HG02571 (cell line): ENCODE measurements at regions not wholly inside any gene's neighbourhood (a gene's known extent, or its start where the extent isn't known, plus 50 kb on each side); places are given as distances from the start of the nearest gene placed in this dataset.

Experiments
- ATAC-seq: cut with Tn5 transposase; IDR thresholded peaks from one replicate; pipeline ENCODE4 v1.9.1; 2021; ENCODE audit warnings: mild to moderate bottlenecking, moderate library complexity; ENCODE audit not compliant: unreplicated experiment

DNA sequence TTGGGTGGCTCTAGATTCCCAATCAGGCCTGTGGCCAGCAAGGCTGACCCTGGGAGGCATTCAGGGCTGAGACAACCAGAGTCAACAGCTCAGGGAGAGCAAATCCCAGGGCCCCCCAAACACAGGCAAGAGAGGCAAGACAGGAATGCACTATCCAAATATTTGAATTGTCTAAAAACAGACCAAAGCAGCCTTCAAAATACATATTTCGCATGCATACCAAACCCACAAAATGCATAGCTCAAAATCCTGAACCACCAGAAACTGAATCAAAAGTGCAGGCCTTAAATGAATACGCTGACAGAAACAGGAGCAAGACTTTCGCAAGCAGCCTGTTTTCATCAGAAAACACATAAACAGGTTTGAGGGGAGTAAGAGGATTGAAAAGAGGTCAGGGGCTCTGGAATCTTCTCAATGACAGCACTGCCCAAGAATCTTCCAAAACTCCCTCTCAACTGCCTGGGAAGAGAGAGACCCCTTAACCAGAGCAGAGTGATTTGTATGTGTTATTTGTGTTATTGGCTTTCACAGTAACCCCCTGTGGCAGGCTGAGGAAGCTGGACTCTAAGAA is 213.6 kb upstream of the CDH5 start:
- no peak for ATAC-seq

DNA sequence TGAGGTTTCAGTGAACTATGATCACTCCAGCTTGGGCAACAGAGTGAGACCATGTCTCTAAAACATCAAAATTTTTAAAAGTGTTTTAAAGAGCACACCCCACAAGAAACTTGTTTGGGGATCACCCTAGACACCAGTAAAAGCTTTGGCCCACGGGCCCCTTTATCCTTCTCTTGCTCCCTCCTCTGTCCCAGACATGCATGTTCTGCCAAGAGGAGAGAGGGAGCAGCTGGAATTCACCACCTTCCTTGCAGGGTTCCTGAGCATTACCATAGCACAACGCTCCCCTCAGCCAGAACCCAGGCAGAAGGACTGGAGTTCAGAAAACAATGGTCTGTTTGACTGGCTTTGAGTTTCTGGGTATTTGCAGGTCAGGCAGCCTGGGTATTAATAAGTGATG is 214.3 kb upstream of the CDH5 start:
- no peak for ATAC-seq

DNA sequence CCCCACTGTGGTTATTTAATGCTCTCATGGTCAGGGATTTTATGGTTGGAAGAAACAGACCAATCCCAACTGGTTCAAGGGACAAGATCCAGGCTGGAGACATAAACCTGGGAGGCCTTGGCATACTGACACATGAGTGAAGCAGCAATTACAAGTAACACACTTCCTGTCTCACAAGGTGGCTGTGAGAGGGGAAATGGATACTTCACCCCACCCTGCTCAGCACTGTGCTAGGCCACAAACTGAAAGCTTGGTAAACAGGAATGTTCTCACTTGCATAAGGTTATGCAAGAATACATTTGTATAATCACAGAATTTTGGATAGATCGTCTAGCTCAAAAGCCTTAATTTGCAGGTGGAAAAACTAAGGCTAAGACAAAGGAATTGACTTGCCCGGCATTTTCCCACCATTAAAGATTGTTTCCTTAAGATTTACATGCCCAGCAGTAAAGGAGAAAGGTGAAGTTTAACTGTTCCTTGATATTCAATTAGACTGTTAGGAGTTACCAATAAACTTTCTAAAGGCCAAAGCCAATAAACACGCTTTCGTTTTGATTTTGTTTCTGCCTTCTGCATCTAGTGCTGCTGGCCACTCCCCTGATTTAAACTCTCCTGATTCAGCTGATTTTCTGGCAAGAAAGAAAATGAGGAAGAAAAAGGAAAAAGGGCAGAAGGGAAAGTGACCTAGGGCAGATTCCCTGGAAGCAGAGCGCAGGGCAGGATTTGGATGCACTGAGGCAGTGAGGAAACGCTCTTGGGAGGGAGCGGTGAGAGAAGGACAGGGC is 215.6 kb upstream of the CDH5 start:
- no peak for ATAC-seq

DNA sequence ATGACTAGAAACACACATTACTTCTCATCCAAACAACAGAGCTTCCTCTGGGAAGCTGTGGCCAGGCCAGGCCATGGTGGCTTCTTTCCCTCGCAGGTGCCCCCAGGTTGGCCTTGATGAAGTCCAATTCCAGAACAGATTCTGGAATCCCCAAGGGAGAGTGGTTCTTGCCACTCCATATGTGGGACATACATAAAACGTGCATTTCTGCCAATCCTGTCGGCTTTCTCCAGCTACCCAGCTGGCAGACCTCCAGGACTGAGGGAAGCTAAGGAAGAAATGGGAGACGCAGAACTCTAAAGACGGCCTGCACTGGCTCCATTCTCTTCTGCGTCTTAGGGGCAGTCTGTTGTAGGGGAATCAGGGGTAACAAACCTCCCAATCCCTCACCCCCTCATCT is 219.2 kb upstream of the CDH5 start:
- ATAC-seq: no peak

DNA sequence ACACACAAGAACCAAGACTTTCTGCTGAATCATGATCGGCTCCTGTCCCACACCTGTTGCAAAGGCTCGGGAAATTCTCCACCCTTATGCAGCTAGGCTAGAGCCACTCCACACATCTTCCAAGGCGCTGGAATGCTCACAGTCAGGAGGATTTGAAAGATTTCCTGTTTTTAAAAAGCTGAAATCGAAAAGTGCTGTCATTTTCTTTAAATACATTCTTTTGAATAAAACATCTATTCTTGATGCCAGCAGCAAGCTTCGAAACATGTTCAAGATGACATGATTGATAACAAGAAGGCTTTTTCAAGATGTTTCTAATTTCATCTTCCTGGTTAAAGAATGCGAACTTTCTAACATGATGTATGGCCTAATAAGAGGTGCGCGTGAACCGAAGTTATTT is 219.7 kb upstream of the CDH5 start:
- no peak for ATAC-seq

DNA sequence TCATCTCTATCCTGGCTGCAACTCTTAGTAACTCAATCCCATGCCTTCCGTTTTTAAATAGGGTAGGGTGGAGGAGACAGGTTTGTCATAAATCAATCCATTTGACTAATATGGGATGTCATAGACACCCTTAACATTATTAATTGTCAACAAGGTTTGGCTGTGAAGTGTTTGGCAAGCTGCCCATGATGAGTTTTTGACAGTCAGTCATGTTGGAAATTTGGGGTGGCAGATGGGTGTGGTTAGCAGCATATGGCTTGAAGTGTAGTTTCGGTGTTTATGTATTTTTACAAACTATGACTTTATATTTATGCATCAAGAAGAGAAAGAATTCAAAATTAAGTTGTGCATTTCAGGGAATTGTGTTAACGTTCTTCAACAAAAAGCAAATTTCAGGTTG is 221.8 kb upstream of the CDH5 start:
- no peak for ATAC-seq

DNA sequence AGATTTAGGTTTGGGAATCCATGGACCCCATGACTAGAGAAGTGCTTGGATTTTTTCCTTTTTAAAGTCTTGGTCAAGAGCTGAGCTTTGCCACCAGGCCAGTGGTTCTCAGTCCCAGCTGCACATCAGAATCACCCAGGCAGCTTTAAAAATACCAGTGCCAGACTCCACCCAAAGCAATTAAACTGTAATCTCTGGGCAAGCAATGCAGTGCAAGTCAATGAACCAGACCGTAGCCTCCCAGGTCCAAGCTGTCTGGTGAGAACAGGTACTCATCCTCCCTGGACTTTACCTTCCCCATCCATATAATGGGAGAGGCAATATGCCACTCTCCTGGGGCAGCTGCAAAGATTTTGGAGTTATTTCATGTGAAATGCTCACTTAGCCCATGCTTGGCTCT is 223.1 kb upstream of the CDH5 start:
- ATAC-seq: no peak

DNA sequence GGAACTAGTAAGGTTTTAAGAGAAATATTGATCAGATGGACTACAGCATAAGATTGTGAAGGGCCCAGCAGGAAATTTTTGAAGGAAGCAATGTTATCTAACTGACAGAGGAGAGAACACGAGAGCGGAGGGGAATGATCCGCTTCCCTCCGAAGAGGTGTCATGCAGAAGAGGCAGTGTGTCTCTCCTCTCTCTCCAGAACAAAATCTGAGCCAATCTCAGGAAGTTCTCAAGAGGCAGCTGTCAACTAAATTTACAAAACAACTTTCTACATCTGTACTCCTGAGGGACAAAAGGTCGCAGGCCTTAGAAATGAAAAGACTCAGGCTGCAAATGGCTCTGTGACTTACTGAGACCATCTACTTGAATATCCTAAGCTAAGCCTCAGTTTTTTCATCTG is 224.6 kb upstream of the CDH5 start:
- no peak for ATAC-seq

DNA sequence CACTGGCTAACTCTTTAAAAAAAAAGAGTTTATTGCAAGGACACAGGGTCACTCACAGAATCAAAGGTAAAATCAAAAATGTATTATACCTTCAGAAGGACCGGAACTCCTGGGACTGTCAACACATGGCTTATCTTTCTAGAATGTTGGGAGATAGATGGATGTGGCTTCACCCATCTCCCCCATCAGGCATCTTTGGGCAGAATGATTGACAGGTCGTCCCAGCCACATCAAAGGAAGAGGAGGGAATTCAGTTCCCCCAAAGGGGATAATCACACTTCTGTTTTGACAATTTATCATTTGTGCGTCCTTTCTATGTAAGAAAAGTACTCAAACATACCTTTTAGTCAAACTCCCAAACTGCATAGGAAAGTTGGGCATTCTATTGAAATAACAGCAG is 228.6 kb upstream of the CDH5 start:
- no peak for ATAC-seq

DNA sequence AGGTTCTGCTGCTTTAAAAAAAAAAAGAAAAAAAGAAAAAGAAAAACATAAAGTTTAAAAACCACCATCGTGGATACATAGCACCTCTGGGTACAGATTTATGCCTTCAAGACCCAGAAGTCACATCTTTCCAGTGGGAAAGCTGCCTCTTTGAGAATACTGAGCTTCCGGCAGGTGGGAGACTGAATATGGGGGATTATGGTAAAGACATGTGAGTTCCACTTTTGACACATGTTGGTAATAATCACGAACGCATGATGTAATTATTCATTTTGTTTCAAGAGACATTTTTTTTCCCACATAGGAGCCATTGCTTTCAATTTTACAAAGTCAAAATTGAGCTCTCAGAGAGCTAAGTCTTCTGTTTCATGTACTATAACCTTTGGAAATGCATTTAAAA is 229.7 kb upstream of the CDH5 start:
- no peak for ATAC-seq

DNA sequence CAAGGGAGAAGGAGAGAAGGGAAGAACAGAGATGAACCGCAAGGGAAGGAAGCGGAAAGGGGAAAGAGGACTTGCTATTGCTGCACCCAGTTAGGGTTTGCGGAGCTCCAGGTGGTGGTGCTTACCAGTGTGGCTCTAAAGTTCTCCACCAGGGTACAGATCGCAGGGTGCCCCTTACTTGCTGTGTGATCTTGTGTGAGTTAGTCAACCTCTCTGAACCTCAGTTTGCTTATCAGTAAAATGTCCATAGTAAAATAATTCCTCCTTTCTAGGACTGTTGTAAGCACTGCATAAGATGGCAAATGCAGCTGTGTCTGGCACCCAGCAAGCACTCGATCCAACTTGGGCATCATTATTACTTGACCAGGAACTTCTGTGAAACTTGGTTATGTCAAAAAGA is 230.7 kb upstream of the CDH5 start:
- no peak for ATAC-seq

DNA sequence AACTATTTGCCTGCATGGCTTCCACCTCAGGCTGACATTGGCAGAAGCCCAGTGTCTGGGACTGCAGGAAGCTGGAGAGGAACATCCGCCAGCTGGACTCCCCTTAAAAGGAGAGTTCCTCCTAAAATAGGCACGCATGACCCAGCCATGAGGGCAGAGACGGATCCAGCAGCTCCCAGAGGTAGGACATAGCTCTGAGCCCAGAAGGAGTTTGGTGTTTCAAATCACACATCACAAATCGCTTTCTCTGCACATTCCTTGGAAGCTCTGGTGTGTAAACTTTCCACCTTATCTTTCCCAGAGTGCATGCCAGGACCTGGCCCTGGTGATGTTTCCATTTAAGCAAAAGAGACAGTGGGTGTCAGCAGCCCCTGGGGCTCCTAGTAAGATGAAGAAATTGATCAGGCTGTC is 231.1 kb upstream of the CDH5 start:
- ATAC-seq: no peak

DNA sequence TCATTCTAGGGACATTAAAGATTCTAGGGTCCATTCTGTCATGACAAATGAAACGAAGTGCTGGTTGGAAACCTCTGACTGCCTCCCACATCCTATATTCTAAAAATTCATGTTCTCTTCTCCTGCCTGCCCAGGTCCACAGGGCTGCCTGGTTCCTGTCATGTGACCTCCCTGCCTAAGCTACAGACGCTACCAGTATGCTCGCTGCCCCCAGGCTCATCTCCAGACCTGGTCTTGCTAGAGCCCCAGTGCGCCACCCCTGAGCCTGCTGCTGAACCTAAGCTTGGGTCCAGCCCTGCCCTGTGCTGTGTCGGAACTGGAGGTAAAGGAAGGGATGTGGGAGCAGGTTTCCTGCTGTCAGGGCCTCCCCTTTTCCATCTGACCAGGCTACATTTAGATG is 231.6 kb upstream of the CDH5 start:
- no peak for ATAC-seq

DNA sequence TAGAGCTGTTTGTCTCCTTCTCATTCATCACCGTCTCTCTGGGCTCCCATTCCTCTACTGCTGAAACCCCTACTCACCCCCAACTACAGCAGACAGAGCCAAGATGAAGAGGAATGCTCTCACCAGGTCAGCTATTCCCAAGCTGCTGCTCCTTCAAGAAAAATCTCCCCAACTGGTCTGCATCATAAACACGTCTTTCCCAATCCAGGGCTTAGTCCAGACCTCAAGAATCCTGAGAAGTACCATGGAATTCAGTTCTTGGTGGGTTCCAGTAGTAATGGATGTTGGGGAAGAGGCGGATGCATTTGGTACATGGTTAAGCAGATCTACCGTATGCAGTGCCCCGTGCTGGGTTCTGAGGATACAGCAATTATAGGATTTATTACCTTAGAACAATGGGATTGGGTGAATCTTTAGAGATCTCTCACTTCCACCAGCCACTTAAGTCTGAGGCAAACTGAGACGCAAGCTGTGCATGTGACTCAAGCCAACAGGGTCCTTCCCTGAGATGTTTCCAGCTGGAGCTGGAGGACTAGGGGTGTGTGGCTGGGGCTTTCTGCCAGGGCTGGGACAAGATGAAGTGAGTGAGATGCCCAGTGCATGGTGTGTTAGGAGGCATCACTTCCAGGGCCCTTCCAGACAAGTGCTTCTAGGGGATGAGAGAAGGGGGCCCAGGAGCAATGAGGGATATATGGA is 232.7 kb upstream of the CDH5 start:
- no peak for ATAC-seq

DNA sequence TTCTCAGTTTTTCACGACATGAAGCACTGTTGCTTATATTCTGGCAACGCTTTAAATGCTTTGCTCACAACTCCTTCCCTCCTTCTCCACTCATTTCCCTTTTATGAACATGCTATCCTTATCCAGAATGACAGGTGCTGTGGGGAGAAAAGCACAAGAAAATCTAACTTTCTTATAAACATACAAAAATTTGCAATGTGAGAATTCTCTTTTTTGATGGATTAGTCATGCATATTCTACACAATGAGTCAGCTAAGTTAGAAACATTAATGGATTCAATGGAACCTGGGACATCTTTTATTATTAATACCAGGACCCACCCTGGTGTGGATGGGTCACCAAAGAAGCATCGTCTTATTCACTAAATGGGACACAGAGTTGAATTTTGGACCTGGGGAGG is 234.6 kb upstream of the CDH5 start:
- ATAC-seq: no peak

DNA sequence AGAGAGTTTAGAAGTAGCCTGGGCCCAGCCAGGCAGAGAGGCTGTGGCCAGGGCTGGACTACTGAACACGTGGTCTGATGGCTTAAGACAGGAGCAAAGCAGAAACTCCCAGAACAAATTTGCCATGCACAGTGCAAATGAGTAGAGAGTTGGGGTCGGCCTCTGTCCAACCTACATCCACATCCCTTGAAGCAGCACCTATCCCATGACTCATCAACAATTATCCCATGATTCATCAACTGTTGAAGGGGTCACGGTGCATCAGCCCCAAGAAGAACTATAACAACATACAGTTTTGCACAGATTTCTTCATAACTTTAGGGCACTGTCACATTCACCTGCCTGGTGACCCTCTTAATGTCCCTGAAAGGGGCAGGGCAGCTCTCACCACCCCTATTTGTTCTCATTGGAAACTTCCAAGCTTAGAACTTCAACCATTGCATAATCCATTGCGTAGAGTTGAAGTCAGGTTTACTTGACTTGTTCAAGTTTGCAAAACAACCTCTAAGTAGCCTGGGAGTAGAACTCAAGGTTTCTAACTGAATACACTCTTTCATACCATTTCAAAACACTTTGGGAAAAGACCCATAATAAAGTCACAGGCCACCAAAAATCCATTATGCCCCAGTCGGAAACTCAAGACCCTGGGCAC is 235.2 kb upstream of the CDH5 start:
- no peak for ATAC-seq

DNA sequence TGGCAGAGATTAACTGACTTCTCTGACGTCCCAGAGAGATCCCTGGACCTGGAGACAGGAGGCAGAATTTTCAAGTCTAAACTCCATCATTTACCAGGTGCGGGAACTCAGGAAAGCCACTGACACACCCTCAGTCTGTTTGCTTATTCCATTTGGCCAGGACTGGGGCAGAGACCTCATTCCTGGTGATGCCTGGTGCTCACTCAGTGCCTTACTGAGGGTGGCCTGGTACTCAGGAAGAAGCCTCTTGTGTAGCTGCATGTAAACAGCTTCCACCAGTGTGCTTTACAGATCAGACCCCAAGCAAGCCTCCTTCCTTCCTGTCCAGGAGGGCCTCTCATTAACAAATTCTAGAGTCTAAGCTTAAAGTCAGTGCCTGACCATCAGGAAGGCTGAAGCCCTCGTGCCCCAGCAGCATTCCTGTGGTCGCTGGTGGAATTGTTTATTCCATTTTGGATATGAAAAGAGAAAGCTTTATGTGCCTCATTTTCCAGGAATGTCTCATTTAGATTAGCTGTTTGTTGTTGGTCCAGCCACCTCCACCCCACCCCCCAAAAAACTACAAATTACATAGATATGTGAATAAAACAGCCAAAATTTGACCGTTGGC is 236.1 kb upstream of the CDH5 start:
- ATAC-seq: no peak

DNA sequence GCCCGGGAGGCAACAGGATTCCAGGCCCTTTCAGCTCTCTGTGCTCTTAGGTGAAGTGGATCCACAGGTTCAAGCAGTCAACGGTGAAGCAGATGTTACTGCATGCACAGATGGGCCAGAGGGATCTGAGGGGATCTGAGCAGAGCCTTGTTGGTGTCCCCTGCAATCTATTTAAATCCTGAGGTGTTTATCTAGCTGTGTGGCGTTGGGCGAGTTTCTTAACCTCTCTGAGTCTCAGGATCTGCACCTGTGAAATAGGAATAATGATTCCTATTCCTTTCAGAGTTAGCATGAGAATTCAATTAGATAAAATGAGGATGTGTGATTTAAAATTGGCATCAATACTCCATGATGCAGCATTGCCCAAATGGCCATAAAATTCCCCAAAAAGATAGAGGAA is 237.3 kb upstream of the CDH5 start:
- ATAC-seq: no peak

DNA sequence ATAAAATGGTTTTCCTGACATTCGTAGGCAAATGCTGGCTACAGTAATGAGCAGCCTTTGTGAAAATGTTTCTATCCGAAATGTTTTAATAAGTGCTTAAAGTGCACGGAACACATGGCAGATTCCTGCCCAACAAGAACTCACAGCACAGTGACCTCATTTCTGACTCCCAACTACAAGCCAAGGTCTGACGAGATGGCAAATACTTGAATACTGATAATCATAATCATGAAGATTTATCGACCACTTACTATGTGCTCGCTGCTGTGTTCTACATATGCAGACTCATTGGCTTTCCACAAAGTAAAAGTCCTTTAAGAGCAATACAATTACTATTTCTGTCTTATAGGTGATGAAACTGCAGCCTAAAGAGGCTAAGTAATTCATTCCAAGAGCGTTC is 238.1 kb upstream of the CDH5 start:
- no peak for ATAC-seq

DNA sequence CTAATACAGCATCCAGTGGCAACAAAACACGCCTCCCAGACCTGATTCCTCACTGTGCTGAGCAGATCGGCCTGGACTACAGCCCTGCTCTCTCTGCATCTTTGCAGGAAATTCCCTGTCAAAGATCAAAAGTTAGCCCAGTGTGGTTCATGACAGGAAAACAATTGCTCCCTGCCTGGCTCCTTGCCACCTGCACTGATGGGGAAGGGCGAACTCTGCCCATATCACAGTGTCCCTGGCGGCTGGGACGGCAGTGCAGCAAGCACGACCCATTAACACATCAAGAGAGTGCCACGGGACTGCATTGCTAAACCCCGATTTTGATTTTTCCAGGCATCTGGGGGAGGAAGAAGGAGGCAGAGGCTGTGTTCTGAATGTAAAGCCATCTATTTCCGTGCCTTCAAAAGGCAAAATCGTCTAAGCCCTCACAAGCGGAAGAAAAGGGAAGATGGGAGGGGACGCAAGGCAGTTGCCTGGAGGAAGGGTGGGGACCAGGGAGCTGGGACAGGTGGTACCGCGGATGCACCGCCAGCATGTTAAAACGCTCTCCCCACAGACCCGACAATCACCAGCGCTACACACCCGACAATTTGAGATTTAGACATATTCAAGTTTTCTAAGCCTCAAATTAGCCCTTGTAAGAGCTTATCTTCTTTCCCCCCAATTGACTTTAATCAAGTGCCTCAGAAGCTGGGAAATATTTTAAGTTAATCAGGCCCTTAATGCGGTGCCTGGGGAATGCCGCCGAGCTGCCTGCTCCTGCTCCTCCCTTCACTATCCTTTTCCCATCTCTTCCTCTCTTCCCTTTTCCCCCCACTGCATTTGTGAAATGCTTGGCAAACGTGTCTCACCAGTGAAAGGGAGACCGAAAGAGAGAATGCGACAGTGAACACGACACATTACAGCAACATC is 238.8 kb upstream of the CDH5 start:
- ATAC-seq: no peak
